NCI-H774 (cell line): ENCODE measurements at regions not wholly inside any gene's neighbourhood (a gene's known extent, or its start where the extent isn't known, plus 50 kb on each side); places are given as distances from the start of the nearest gene placed in this dataset.
A peak's percentile ranks its signal among the peaks of the same experiment; 100 is the strongest.
"Not testable (repeated sequence)": the region's sequence is repeated elsewhere in the genome, so short reads cannot be mapped to it uniquely, and the experiment has no call there.

Experiments
- DNase-seq: peaks from one replicate; lab custom pipeline; 2025; lab: John Stamatoyannopoulos, UW

- no peak for DNase-seq
Measured at GRCh38 chr2:235219048-235219447, 267.2 kb downstream of the SH3BP4 start.

GRCh38 chr2:235220331-235220730 lies 268.5 kb downstream of the SH3BP4 start:
- DNase-seq: no peak

- no peak for DNase-seq
Measured at GRCh38 chr2:235223011-235223410, 270.8 kb upstream of the AGAP1 start.

GRCh38 chr2:235224410-235224809 lies 269.4 kb upstream of the AGAP1 start:
- no peak for DNase-seq

- DNase-seq: no peak
Measured at GRCh38 chr2:235225261-235225660, 268.6 kb upstream of the AGAP1 start.

- DNase-seq: no peak
Measured at GRCh38 chr2:235227590-235227989, 266.3 kb upstream of the AGAP1 start.

GRCh38 chr2:235228422-235228821 lies 265.4 kb upstream of the AGAP1 start:
- not testable (repeated sequence) for DNase-seq

GRCh38 chr2:235229236-235229635 lies 264.6 kb upstream of the AGAP1 start:
- no peak for DNase-seq

- DNase-seq: peak; percentile 44
Measured at GRCh38 chr2:235230821-235231601, 262.8 kb upstream of the AGAP1 start.

- DNase-seq: no peak
Measured at GRCh38 chr2:235232449-235233433, 261.1 kb upstream of the AGAP1 start.

- no peak for DNase-seq
Measured at GRCh38 chr2:235234736-235235135, 259.1 kb upstream of the AGAP1 start.

GRCh38 chr2:235235977-235236767 lies 257.7 kb upstream of the AGAP1 start:
- DNase-seq: no peak

GRCh38 chr2:235238537-235238936 lies 255.3 kb upstream of the AGAP1 start:
- no peak for DNase-seq

- no peak for DNase-seq
Measured at GRCh38 chr2:235240574-235240973, 253.3 kb upstream of the AGAP1 start.

GRCh38 chr2:235244255-235245220 lies 249.3 kb upstream of the AGAP1 start:
- no peak for DNase-seq

- no peak for DNase-seq
Measured at GRCh38 chr2:235247001-235247400, 246.8 kb upstream of the AGAP1 start.

- no peak for DNase-seq
Measured at GRCh38 chr2:235255693-235256092, 238.2 kb upstream of the AGAP1 start.

GRCh38 chr2:235257590-235257989 lies 236.3 kb upstream of the AGAP1 start:
- DNase-seq: no peak

GRCh38 chr2:235262750-235263149 lies 231.1 kb upstream of the AGAP1 start:
- DNase-seq: no peak

GRCh38 chr2:235263205-235264120 lies 230.4 kb upstream of the AGAP1 start:
- no peak for DNase-seq
